ENCODE measurements at regions not wholly inside any gene's neighbourhood (a gene's known extent, or its start where the extent isn't known, plus 50 kb on each side); places are given as distances from the start of the nearest gene placed in this dataset.

DNA sequence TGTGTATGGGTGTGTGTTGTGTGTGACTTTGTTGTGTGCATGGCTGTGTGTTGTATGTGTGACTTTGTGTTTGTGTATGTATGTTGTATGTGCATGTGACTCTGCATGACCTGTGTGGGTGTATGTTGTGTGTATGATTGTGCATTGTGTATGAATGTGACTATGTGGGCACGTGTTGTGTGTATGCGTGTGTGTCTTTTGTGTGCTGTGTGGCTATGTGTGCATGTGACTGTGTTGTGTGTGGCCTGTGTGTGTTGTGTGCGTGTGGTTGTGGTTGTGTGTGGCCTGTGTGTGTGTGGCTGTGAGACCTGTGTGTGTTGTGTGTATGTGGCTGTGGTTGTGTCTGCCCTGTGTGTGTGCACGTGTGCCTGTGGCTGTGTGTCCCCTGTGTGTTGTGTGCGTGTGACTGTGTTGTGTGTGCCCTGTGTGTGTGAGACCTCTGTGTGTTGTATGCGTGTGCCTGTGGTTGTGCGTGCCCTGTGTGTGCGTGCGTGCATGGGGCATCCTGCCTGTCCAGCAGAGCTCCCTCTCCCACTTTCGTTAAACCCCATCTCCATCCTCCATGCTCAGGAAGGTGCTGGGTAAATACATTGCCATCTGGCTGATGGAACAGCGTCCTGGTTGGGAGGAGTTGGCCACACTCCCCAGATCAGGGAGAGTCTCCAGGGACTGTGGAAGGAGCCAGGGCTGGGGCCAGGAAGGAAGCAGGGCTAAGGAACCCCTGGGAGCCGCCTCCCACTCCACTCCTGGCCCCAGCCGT is 90.1 kb upstream of the GSE1 start (continued):
- no peak for TF ChIP-seq ARID2 (CRISPR knock-in tag; IDR thresholded peaks at IDR 0.05; ENCODE audit: borderline replicate concordance)
- TF ChIP-seq ZNF619 (CRISPR knock-in tag; IDR thresholded peaks at IDR 0.05) = 0 out of 2 replicates have a peak, but pooled peaks have one; percentile 43
- no peak for TF ChIP-seq RELA (CRISPR knock-in tag; IDR thresholded peaks at IDR 0.05)
- TF ChIP-seq CREM (IDR thresholded peaks at IDR 0.05) = no peak
- TF ChIP-seq CREM (CRISPR knock-in tag; IDR thresholded peaks at IDR 0.05) = no peak
- no peak for TF ChIP-seq RBFOX2 (IDR thresholded peaks at IDR 0.05; ENCODE audit: low read depth, low read length)
- TF ChIP-seq ZNF143 (CRISPR knock-in tag; IDR thresholded peaks at IDR 0.05) = no peak
- no peak for TF ChIP-seq ZNF652 (CRISPR knock-in tag; IDR thresholded peaks at IDR 0.05; ENCODE audit: borderline replicate concordance, low read depth)
- TF ChIP-seq, protein P1, sequence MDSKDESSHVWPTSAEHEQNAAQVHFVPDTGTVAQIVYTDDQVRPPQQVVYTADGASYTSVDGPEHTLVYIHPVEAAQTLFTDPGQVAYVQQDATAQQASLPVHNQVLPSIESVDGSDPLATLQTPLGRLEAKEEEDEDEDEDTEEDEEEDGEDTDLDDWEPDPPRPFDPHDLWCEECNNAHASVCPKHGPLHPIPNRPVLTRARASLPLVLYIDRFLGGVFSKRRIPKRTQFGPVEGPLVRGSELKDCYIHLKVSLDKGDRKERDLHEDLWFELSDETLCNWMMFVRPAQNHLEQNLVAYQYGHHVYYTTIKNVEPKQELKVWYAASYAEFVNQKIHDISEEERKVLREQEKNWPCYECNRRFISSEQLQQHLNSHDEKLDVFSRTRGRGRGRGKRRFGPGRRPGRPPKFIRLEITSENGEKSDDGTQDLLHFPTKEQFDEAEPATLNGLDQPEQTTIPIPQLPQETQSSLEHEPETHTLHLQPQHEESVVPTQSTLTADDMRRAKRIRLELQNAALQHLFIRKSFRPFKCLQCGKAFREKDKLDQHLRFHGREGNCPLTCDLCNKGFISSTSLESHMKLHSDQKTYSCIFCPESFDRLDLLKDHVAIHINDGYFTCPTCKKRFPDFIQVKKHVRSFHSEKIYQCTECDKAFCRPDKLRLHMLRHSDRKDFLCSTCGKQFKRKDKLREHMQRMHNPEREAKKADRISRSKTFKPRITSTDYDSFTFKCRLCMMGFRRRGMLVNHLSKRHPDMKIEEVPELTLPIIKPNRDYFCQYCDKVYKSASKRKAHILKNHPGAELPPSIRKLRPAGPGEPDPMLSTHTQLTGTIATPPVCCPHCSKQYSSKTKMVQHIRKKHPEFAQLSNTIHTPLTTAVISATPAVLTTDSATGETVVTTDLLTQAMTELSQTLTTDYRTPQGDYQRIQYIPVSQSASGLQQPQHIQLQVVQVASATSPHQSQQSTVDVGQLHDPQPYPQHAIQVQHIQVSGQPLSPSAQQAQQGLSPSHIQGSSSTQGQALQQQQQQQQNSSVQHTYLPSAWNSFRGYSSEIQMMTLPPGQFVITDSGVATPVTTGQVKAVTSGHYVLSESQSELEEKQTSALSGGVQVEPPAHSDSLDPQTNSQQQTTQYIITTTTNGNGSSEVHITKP (CRISPR knock-in tag; IDR thresholded peaks at IDR 0.05; ENCODE audit: low read depth) = no peak; the same call in 1 of the 2 replicates
- no peak for TF ChIP-seq IRF2 (CRISPR knock-in tag; IDR thresholded peaks at IDR 0.05)
- TF ChIP-seq YY1 (IDR thresholded peaks at IDR 0.05; ENCODE audit: insufficient read depth, insufficient replicate concordance, low read depth, low read length) = no peak
- no peak for TF ChIP-seq DMAP1 (CRISPR knock-in tag; IDR thresholded peaks at IDR 0.05)
- TF ChIP-seq TRIM24 (CRISPR knock-in tag; IDR thresholded peaks at IDR 0.05) = no peak
- peak; percentile 86; the same call in 1 of the 2 replicates for TF ChIP-seq ZNF207 (IDR thresholded peaks at IDR 0.05; ENCODE audit: borderline replicate concordance)
- peak; percentile 93; the same call in 1 of the 2 replicates for TF ChIP-seq SSRP1 (CRISPR knock-in tag; IDR thresholded peaks at IDR 0.05)
- no peak for TF ChIP-seq HNRNPK (IDR thresholded peaks at IDR 0.05; ENCODE audit: low read depth, low read length, poor library complexity, severe bottlenecking)
- TF ChIP-seq, protein P2, sequence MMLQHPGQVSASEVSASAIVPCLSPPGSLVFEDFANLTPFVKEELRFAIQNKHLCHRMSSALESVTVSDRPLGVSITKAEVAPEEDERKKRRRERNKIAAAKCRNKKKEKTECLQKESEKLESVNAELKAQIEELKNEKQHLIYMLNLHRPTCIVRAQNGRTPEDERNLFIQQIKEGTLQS (CRISPR knock-in tag; IDR thresholded peaks at IDR 0.05) = no peak
- TF ChIP-seq MED1 (CRISPR knock-in tag; IDR thresholded peaks at IDR 0.05) = no peak
